LNCAP (cell line): ENCODE measurements at regions not wholly inside any gene's neighbourhood (a gene's known extent, or its start where the extent isn't known, plus 50 kb on each side); places are given as distances from the start of the nearest gene placed in this dataset.

Experiments
- TF ChIP-seq, protein P1 (sequence below): fragments of 450-650 bp; IDR thresholded peaks from 2 replicates; pipeline ENCODE4 v1.5.1; 2017; ENCODE audit warnings: mild to moderate bottlenecking

DNA sequence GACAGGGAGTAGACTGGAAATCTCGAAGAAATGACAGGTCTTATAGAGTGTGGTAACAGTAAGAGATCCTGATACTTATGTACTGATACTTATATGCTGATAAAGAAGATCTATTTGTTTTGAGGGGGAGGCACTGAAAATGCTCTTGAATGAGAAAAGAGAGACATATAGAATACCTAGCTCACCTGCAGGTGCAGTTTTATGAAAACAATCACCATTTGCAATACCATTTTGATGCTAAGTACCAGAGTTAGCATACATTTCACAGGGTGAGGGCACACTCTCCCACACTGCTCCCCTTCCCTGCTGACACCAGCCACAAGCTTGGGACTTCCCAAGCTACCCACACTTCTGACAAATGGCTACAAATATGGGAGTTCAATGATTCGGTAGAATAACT lies 1490.1 kb upstream of the IGFBP7 start:
- TF ChIP-seq, protein P1, sequence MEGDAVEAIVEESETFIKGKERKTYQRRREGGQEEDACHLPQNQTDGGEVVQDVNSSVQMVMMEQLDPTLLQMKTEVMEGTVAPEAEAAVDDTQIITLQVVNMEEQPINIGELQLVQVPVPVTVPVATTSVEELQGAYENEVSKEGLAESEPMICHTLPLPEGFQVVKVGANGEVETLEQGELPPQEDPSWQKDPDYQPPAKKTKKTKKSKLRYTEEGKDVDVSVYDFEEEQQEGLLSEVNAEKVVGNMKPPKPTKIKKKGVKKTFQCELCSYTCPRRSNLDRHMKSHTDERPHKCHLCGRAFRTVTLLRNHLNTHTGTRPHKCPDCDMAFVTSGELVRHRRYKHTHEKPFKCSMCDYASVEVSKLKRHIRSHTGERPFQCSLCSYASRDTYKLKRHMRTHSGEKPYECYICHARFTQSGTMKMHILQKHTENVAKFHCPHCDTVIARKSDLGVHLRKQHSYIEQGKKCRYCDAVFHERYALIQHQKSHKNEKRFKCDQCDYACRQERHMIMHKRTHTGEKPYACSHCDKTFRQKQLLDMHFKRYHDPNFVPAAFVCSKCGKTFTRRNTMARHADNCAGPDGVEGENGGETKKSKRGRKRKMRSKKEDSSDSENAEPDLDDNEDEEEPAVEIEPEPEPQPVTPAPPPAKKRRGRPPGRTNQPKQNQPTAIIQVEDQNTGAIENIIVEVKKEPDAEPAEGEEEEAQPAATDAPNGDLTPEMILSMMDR: no peak

DNA sequence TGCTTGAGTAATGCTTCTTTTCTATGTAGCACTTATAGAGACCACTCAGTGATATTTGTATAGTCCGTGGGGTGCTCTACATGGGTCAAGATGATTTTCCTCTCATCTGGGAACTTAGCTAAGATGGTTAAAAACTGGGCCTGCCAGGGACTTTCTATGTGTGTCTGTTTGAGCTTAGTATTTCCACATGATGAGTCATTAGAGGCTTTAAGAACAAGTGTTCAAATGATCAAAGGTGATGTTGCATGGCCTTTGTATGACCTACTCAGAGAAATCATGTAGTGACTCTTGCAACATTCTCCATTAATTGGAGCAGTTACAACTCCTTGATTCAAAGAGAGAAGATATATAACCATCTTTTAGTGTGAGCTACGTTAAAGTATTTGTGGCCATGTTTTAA lies 1480.5 kb upstream of the IGFBP7 start:
- TF ChIP-seq, protein P1: no peak

DNA sequence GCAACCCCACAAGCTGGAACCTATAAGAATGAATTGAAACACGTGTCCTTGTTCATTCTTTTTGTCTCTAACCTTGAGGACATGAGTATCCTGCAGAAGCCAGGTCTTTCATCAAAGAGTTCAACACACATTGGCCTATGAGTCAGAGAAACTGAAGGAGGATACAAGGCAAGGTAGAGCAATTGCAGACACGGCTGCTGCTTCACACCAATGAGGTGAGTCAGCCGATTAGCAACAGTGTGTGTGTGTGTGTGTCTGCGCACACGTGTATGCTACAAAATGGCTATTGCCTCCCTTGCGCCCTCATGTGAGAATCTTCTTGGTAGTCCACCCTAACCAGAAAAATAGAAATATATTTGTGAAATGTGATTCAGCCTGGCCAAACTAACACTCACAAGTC lies 1477.7 kb upstream of the IGFBP7 start:
- TF ChIP-seq, protein P1: no peak

DNA sequence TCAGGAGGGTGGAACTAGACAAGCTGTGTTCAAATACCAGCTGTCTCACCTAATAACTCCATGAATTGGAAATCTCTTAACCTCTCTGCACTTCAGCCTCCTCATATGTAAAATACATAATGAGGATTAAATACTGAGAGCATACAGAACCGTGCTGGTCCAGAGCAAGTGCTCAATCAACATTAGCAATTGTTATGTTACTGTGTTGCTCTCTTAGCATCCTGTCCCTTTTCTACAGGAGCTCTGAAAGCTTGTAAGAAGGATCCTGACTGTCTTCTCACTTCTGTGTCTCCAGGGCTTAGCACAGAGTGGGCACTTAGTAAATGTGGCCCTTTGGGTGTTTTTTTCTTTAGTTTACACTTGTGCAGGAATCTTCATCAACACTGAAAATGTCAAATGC lies 1456.1 kb upstream of the IGFBP7 start:
- TF ChIP-seq, protein P1: no peak

DNA sequence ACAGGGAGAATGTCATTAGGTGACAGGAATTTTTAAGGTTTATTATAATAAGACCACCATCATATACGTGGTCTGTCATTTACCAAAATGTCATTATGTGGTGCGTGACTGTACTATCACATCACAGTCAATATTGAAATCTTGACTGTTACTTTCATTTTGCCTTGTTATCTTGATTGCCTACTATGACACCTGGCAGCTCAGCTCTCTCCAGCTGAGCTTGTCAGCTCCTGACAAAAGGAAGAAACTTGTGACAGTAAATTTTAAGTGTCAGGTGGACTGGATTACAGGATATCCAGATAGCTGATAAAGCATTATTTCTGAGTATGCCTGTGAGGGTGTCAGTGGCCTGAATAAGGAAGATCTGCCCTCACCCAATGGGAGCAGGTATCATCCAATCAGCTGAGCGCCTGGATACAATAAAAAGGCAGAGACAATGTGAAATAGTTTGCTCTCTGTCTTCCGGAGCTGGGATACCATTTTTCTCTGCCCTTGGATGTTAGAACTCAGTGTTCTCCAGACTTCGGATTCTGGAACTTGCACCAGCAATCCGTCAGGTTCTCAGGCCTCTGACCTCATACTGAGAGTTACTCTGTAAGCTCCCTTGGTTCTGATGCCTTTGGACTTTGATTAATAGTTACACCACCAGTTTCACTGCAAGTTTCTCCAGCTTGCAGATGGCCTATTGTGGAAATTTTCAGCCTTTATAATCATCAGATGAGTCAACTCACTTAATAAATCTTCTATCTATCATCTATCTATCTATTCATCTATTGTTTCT lies 1454.7 kb upstream of the IGFBP7 start:
- TF ChIP-seq, protein P1: no peak

DNA sequence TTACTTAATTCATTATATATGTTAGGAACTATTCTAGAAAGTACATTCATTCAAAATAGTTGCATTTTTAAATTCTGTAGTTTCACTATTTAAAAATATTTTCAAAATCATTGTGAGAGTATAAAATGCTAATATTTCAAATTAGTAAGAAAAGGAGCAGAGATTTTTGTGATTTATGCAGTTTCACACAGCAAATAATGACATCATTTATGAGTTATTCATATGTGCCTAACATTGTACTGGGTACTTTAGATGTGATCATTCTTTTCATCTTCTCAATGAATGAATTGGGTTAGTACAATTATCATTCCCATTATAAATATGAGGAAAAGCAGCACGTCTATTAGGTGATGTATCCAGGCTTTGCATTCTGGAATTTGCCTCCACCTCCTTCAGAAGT lies 1451.0 kb upstream of the IGFBP7 start:
- TF ChIP-seq, protein P1: no peak

DNA sequence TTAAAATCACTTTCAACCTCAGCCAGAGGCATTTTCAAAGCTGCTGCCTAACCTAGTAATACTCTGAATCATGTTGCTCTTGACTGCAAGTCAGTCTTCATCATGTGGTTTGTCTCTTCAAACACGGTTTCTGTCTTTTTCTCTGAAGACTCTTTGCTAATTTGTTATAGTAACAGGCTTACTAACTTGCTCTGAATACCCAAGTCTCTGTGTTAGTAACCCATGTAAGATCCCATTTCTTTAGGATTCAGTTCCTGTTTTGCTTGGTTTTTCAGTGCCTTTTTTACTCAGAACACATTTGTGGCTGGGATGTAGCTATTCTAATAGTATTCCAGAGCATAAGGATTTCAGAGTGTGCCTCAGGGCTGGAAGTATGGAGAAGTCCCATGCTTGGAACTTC lies 1450.6 kb upstream of the IGFBP7 start:
- TF ChIP-seq, protein P1: no peak

DNA sequence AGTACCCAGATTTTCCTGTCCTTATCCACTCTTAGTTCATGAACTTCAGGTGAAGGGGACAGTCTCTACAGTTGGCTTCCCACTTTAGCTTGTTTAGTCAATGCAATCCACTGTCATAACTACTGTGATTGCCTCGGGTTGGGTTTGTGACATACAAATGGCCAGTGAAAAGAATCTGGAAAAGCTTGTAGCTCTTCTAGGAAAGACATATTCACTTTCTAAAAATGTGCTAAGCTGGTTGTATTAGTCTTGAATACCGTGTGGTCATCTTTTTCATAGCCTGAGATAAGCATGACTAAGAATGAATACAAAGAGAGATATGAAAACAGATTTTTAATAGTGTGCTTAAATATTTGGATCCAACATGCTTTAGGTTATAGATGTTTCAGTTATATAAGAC lies 1443.5 kb upstream of the IGFBP7 start:
- TF ChIP-seq, protein P1: no peak
